ENCODE measurements at regions not wholly inside any gene's neighbourhood (a gene's known extent, or its start where the extent isn't known, plus 50 kb on each side); places are given as distances from the start of the nearest gene placed in this dataset.
"Not testable (repeated sequence)": the region's sequence is repeated elsewhere in the genome, so short reads cannot be mapped to it uniquely, and the experiment has no call there.

GRCh38 chr14:106556665-106557289 lies 1030.4 kb downstream of the TMEM121 start:
- DNase-seq = peak in 1 of 56 donors; percentile 17

- DNase-seq = no peak
Observed at GRCh38 chr14:106562451-106562850, 1036.1 kb downstream of the TMEM121 start.

GRCh38 chr14:106564058-106564643 lies 1037.8 kb downstream of the TMEM121 start:
- DNase-seq = no peak

- no peak for DNase-seq
Observed at GRCh38 chr14:106578481-106578880, 1052.1 kb downstream of the TMEM121 start.

GRCh38 chr14:106579084-106579483 lies 1052.7 kb downstream of the TMEM121 start:
- DNase-seq = no peak

GRCh38 chr14:106585692-106586091 lies 1059.3 kb downstream of the TMEM121 start:
- no peak for DNase-seq

GRCh38 chr14:106586098-106586704 lies 1059.8 kb downstream of the TMEM121 start:
- DNase-seq = no peak

- not testable (repeated sequence) for DNase-seq
Observed at GRCh38 chr14:106591539-106591938, 1065.2 kb downstream of the TMEM121 start.

- DNase-seq = not testable (repeated sequence)
Observed at GRCh38 chr14:106592115-106592852, 1065.9 kb downstream of the TMEM121 start.

- DNase-seq = no peak
Observed at GRCh38 chr14:106599209-106599608, 1072.8 kb downstream of the TMEM121 start.

- no peak for DNase-seq
Observed at GRCh38 chr14:106605548-106606448, 1079.4 kb downstream of the TMEM121 start.

- DNase-seq = no peak
Observed at GRCh38 chr14:106606936-106607335, 1080.6 kb downstream of the TMEM121 start.

- no peak for DNase-seq
Observed at GRCh38 chr14:106610691-106611090, 1084.3 kb downstream of the TMEM121 start.

- no peak for DNase-seq
Observed at GRCh38 chr14:106613256-106613655, 1086.9 kb downstream of the TMEM121 start.

GRCh38 chr14:106618471-106618951 lies 1092.1 kb downstream of the TMEM121 start:
- DNase-seq = not testable (repeated sequence)

- no peak for DNase-seq
Observed at GRCh38 chr14:106619606-106620005, 1093.2 kb downstream of the TMEM121 start.

- no peak for DNase-seq
Observed at GRCh38 chr14:106620368-106620767, 1094.0 kb downstream of the TMEM121 start.

- no peak for DNase-seq
Observed at GRCh38 chr14:106622200-106622745, 1095.9 kb downstream of the TMEM121 start.

GRCh38 chr14:106625186-106625585 lies 1098.8 kb downstream of the TMEM121 start:
- DNase-seq = no peak

GRCh38 chr14:106626469-106626868 lies 1100.1 kb downstream of the TMEM121 start:
- not testable (repeated sequence) for DNase-seq
